Bone marrow (tissue), 2 donors: ENCODE measurements at regions not wholly inside any gene's neighbourhood (a gene's known extent, or its start where the extent isn't known, plus 50 kb on each side); places are given as distances from the start of the nearest gene placed in this dataset.

Source experiments
- DNase-seq, 2 donors: peaks; one replicate each; lab custom pipeline; 2025; lab: John Stamatoyannopoulos, UW

GRCh38 chr15:88403351-88403791 lies 63.8 kb downstream of the MRPL46 start:
- no peak for DNase-seq

GRCh38 chr15:88401996-88402656 lies 65.1 kb downstream of the MRPL46 start:
- DNase-seq, result peak in 1 of 2 donors; percentile 78

GRCh38 chr15:88401251-88401995 lies 65.8 kb downstream of the MRPL46 start:
- no peak for DNase-seq

GRCh38 chr15:88400591-88401250 lies 66.5 kb downstream of the MRPL46 start:
- no peak for DNase-seq

GRCh38 chr15:88400084-88400483 lies 67.1 kb downstream of the MRPL46 start:
- DNase-seq, result no peak

DNA sequence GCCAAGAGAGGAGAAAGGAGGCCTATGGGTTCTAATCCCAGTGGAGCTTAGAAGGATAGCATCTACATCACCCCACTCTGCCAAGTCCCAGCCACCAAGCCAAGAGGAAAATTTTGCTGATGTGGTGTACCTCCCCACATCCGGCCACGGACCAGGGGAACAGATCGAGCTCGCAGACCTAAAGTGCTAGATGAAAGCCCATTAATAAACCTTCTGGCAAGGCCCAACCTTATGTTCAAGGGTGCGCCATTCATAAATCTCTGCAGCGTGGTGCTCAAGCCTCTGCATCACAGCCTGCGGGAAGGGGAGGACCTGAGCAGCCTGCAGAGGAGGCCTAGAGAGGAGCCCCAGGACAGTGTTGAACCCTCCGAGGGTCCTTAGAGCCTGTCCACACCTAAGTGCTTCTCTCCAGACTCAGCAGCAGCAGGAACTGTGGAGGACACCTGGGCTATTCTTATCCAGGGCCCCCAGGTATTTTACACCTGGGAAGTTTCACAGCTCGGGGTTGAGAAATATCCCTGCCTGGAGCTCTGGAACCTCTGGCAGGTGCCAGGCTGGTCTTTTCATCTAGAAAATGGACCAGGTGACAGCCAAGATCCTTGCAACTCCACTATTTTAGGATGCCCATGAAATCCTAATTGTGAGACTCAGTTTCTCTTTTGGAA lies 68.0 kb downstream of the MRPL46 start:
- no peak for DNase-seq

DNA sequence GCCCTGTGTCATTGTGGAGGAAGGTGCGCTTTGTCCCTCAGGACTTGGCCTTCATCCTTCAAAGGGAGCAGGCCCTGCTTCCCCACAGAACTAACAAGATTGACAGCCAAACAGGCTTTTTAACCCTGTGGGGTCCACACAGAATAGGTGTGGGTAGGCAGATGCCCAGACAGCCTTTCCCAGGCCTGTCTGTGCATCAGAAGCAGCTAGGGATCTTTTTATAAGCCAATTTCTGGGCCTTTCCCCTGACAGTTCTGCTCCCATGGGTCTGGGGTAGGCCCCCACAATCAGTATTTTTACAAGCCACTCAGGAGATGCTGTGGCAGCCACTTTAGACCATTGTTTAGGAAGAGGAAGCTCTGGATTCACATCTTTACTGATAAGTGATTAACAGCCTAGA lies 69.2 kb downstream of the MRPL46 start:
- DNase-seq, result no peak

GRCh38 chr15:88397506-88397905 lies 69.7 kb downstream of the MRPL46 start:
- no peak for DNase-seq

GRCh38 chr15:88395872-88396781 lies 71.1 kb downstream of the MRPL46 start:
- no peak for DNase-seq

DNA sequence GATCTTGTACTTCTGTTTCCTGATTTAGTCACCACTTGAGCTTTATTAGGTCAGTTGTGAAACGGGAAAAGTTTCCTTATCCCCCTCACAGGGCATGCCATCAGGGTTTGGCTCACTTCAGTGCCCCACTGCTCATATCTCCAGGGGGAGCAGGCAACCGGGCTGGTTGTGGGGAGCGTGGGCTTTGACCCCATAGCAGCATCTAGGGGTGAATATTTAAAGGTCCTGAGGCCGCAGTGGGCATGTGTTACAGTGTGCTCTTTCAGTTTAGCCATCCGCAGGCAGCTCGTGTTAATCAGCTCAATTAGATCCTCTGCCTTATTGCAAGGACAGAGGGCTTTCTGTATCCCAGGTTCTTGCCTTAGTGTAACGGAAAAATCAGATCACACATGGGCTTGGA lies 71.9 kb downstream of the MRPL46 start:
- DNase-seq, result no peak

- no peak for DNase-seq
Measured at GRCh38 chr15:88394553-88395145, 72.5 kb downstream of the MRPL46 start.

GRCh38 chr15:88393719-88394519 lies 73.3 kb downstream of the MRPL46 start:
- no peak for DNase-seq

GRCh38 chr15:88391700-88392099 lies 75.5 kb downstream of the MRPL46 start:
- DNase-seq, result peak in 1 of 2 donors; percentile 23

- DNase-seq, result no peak
Measured at GRCh38 chr15:88391006-88391405, 76.2 kb downstream of the MRPL46 start.

DNA sequence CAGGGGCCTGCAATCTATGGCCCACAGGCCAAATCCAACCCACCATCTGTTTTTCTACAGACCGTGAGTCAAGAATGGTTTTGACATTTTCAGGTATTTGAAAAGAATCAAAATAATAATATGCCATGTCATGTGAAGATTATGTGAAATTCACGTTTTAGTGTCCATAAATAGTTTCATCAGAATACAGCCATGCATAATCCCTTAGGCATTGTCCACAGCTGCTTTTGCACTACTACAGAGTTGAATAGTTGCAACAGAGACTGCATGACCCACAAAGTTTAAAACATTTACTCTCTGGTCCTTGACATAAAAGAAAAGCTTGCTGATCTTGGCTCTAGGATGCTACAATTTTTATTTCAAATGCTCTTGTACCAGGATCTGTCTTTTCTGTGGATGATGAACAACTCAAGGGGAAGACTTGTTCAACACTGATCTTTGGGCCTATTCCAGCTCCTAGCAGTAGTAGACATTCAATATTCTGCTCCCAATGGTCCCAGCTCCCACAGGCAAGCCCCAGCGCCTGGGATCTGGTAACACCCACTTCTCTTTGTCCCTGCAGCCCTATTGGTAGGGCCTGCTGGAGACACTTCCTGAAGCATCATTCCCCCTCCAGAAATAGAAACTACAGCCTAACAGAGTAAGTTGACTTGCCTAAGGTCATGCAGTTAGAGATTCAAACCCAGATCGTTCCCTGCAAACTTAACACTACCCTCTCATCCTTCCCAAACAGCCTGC lies 76.9 kb downstream of the MRPL46 start:
- no peak for DNase-seq

DNA sequence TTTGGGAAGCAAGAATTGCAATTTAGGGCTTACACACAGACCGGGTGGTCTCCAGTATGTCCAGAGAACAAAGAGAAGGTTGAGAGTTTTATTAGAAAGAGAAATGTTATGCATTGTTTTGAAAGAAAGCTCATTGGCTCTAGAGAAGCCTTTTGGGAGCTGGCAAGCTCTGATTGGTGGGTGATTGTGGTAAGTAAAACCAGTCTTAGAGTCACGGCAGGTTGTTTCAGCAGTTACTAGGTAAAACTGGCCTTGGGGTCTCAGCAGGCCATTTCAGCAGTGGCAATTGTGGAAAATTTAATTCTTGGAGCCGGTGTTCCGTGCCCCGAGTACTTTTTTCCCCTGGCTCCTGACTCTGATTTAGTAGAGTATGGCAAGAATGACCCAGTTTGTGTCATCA lies 78.1 kb downstream of the MRPL46 start:
- DNase-seq, result no peak

DNA sequence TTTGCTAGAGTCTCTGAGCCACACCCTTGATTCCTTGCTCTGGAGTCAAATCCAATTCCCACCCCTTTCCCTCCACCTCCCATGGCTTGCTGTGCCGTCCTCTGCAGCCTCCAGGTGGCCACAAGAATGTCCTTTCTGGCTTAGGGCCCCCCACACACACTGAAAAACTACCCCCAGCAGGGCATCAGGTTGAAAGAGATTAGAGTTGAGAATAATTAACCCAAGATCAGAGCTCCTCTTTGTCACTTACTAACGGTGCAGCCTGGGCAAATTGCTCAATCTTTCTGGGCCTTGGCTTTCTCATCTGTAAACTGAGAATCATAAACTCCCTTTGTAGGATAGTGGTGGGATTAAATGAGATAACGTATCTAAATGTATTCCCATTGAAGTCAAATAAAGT lies 78.5 kb downstream of the MRPL46 start:
- no peak for DNase-seq

- DNase-seq, result no peak
Measured at GRCh38 chr15:88385078-88385700, 82.0 kb downstream of the MRPL46 start.

DNA sequence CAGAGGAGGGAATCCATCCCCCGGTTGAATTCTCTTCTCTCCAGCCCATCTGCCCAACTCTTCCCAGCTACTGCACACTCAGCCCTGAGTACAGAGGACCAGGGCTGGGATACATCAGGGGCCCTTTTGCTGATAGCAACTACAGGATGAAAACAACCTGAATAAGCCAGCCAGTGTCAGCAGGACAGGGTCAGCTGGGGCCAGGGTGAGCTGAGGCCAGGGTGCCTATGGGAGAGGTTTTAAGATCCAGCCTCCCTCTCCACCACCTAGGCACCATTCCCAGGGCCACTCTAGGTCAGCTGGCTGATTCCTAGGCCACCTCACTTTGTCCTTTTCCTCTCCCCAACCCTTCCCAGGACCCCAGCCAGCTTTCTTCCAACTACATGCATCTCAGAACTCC lies 83.8 kb downstream of the MRPL46 start:
- DNase-seq, result no peak
